ENCODE measurements at regions not wholly inside any gene's neighbourhood (a gene's known extent, or its start where the extent isn't known, plus 50 kb on each side); places are given as distances from the start of the nearest gene placed in this dataset.

- intact Hi-C loops (cut with DNase I; ENCODE audit: low total_unique reads), result no loop called here
- H3K27ac ChIP-seq, result no peak overlapping the region
- H3K9me3 ChIP-seq, result peaks cover 0 to 3% (median 0%) of the 10 kb centered on the region in 3 donors
- DNase-seq, result no peak
- H3K27me3 ChIP-seq, result no peaks in the 10 kb centered on the region
- H3K4me1 ChIP-seq, result peaks cover 0 to 4% (median 0%) of the 10 kb centered on the region in 4 donors
- H3K36me3 ChIP-seq, result no peaks in the 10 kb centered on the region
- H3K4me3 ChIP-seq, result no peak overlapping the region
- no peak for TF ChIP-seq CTCF (IDR thresholded peaks at IDR 0.05)
Measured at GRCh38 chr14:99064262-99064954, 207.6 kb downstream of the BCL11B start.

- TF ChIP-seq CTCF (IDR thresholded peaks at IDR 0.05), result no peak
Measured at GRCh38 chr14:99065551-99065950, 206.4 kb downstream of the BCL11B start.

GRCh38 chr14:99066378-99066777, 205.6 kb downstream of the BCL11B start:
- H3K27ac ChIP-seq, result no peak overlapping the region
- no peaks in the 10 kb centered on the region for H3K36me3 ChIP-seq
- H3K4me3 ChIP-seq, result no peak overlapping the region
- H3K27me3 ChIP-seq, result no peaks in the 10 kb centered on the region
- H3K9me3 ChIP-seq, result peaks cover 0 to 6% (median 0%) of the 10 kb centered on the region in 3 donors
- H3K4me1 ChIP-seq, result peaks cover 0 to 4% (median 0%) of the 10 kb centered on the region in 4 donors
- intact Hi-C loops (cut with DNase I; ENCODE audit: low total_unique reads), result no loop called here
- no peak for DNase-seq
- no peak for TF ChIP-seq CTCF (IDR thresholded peaks at IDR 0.05)

More at GRCh38 chr14:99065551-99065950, 206.4 kb downstream of the BCL11B start:
- DNase-seq, result no peak
- intact Hi-C loops (cut with DNase I; ENCODE audit: low total_unique reads), result no loop called here
- H3K4me1 ChIP-seq, result peaks cover 0 to 4% (median 0%) of the 10 kb centered on the region in 4 donors
- H3K27me3 ChIP-seq, result no peaks in the 10 kb centered on the region
- H3K4me3 ChIP-seq, result no peak overlapping the region
- no peak overlapping the region for H3K27ac ChIP-seq
- no peaks in the 10 kb centered on the region for H3K36me3 ChIP-seq
- peaks cover 0 to 6% (median 0%) of the 10 kb centered on the region in 3 donors for H3K9me3 ChIP-seq

- Histone ChIP-seq H3K4me3 (no peak overlapping the region), H3K36me3 (no peaks in the 10 kb centered on the region), H3K4me1 (peaks cover 0 to 4% (median 0%) of the 10 kb centered on the region in 4 donors), H3K9me3 (peaks cover 0 to 6% (median 0%) of the 10 kb centered on the region in 3 donors), H3K27ac (no peak overlapping the region), H3K27me3 (no peaks in the 10 kb centered on the region)
- intact Hi-C loops (cut with DNase I; ENCODE audit: low total_unique reads), result no loop called here
- TF ChIP-seq CTCF (IDR thresholded peaks at IDR 0.05), result no peak
- no peak for DNase-seq
Measured at GRCh38 chr14:99067141-99067920, 204.7 kb downstream of the BCL11B start.

GRCh38 chr14:99067927-99068326, 204.1 kb downstream of the BCL11B start:
- Histone ChIP-seq H3K9me3 (peaks cover 0 to 6% (median 0%) of the 10 kb centered on the region in 3 donors), H3K4me1 (peaks cover 0 to 4% (median 0%) of the 10 kb centered on the region in 4 donors), H3K4me3 (no peak overlapping the region), H3K36me3 (no peaks in the 10 kb centered on the region), H3K27ac (no peak overlapping the region), H3K27me3 (no peaks in the 10 kb centered on the region)
- no peak for TF ChIP-seq CTCF (IDR thresholded peaks at IDR 0.05)
- DNase-seq, result no peak
- intact Hi-C loops (cut with DNase I; ENCODE audit: low total_unique reads), result no loop called here
